ENCODE measurements at regions not wholly inside any gene's neighbourhood (a gene's known extent, or its start where the extent isn't known, plus 50 kb on each side); places are given as distances from the start of the nearest gene placed in this dataset.
"Not testable (repeated sequence)": the region's sequence is repeated elsewhere in the genome, so short reads cannot be mapped to it uniquely, and the experiment has no call there.

DNA sequence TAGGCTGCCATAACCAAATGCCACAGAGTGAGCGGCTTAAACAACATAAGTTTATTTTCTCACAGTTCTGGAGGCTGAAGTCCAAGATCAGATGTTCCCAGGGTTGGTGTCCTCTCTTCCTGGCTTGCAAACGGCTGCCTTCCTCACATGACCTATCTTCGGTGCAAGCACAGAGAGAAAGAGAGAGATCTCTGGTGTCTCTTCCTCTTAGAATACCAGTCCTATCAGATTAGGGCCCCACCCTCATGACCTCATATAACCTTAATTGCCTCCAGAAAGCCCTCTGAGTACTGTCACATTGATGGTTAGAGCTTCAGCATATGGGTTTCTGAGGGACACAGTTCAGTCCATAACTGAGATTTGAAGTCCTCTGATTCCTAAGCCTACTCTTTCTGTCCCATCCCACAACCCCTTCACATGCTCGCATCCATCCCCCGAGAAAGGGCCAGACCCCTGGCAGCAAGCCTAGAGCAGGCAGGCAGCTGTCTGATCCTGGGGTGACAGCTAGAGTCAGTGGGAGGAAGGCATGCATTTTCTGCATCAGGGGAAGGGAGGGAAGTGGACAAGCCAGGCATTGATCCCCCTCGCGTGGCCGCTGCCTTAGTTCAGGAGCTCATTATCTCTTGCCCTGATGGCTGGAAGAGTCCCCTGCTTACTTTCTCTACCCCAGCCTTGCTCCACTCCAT, 114.1 kb downstream of the FAR1 start:
- H3K27ac ChIP-seq, result no peak overlapping the region
- H3K36me3 ChIP-seq (replicated peaks in 1 of 2), result no peaks in the 10 kb centered on the region
- H3K9me3 ChIP-seq (replicated peaks in 1 of 3), result no peaks in the 10 kb centered on the region
- intact Hi-C loops (cut with DNase I), result no loop called here
- no peak for DNase-seq
- H3K4me3 ChIP-seq, result no peak overlapping the region
- H3K4me1 ChIP-seq (replicated peaks in 1 of 2), result no peaks in the 10 kb centered on the region
- no peak for TF ChIP-seq POLR2A (IDR thresholded peaks at IDR 0.05)
- TF ChIP-seq, protein P1, sequence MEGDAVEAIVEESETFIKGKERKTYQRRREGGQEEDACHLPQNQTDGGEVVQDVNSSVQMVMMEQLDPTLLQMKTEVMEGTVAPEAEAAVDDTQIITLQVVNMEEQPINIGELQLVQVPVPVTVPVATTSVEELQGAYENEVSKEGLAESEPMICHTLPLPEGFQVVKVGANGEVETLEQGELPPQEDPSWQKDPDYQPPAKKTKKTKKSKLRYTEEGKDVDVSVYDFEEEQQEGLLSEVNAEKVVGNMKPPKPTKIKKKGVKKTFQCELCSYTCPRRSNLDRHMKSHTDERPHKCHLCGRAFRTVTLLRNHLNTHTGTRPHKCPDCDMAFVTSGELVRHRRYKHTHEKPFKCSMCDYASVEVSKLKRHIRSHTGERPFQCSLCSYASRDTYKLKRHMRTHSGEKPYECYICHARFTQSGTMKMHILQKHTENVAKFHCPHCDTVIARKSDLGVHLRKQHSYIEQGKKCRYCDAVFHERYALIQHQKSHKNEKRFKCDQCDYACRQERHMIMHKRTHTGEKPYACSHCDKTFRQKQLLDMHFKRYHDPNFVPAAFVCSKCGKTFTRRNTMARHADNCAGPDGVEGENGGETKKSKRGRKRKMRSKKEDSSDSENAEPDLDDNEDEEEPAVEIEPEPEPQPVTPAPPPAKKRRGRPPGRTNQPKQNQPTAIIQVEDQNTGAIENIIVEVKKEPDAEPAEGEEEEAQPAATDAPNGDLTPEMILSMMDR (IDR thresholded peaks at IDR 0.05), result no peak
- H3K27me3 ChIP-seq, result peaks cover 7% of the 10 kb centered on the region
- WGBS, 4 donors, result 58 to 73% (median 65%) methylated on average over 8 of the region's 8 CpGs

DNA sequence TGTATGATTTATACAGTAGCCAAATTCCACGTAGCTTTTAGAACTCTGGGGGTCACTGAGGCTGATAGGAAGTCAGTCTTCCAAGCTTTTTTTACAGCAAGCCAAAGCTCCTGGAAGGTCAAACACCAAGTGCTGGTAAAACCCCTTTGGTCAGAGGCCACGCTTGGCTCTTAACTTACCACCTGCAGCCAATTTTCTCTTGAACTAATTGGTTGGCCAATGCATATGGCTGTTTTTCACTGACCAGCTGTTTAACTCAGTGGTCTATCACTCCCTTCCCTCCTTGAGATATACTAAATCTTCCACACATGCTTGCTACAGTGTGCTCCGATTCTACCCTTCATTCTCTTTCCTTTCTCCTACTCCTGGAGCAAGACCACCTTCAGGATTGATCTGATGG, 116.0 kb downstream of the FAR1 start:
- DNase-seq, result no peak
- intact Hi-C loops (cut with DNase I), result no loop called here

DNA sequence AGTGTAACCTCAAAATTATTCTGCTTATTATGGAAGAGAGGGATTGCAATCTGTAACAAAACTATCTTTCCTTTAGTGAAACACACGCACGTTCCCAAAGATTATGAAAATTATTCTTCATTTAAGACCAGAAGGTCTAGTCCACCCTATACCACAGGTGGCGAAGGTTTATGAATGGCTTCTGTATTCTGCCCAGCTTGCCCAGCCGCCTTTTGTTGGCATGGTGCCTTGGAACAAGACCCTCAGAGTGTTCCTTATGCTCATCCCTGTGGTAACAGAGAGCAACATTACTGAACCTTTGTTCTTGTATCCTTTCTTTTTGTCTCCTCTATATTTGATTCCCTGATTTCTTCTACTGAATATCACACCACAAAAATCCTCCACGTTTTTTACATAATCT, 116.4 kb downstream of the FAR1 start:
- WGBS, 4 donors, result 75 to 79% (median 76%) methylated on average over 5 of the region's 5 CpGs
- intact Hi-C loops (cut with DNase I), result no loop called here

More for the DNA sequence above, 116.0 kb downstream of the FAR1 start:
- Histone ChIP-seq H3K36me3 (replicated peaks in 1 of 2) (no peaks in the 10 kb centered on the region), H3K4me1 (replicated peaks in 1 of 2) (no peaks in the 10 kb centered on the region), H3K4me3 (no peak overlapping the region), H3K27ac (no peak overlapping the region), H3K9me3 (replicated peaks in 1 of 3) (no peaks in the 10 kb centered on the region), H3K27me3 (no peaks in the 10 kb centered on the region)
- no peak for TF ChIP-seq POLR2A (IDR thresholded peaks at IDR 0.05)
- TF ChIP-seq, protein P1 (IDR thresholded peaks at IDR 0.05), result no peak
- WGBS, 4 donors, result 72 to 75% (median 74%) methylated on average over 3 of the region's 3 CpGs

DNA sequence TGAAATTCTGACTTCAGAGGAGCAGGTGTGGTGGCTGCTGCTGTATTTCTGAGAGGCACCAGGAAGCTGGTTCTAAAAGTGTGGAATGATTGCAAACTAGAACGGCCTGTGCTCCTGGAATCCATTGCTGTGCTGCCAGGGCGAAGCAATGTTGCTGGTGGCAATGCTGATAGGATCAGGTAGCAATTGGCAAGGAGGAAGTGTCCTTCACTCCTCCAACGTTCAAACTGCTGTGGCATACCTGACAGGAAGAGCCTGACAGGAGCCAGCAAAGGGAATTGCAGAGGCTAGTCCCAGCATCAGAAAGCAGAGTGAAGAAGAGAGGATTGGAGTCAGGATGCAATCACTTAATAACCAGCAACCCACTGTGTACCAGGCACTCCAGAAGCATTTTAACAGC, 118.2 kb downstream of the FAR1 start:
- no peak for TF ChIP-seq POLR2A (IDR thresholded peaks at IDR 0.05)
- TF ChIP-seq, protein P1 (IDR thresholded peaks at IDR 0.05), result no peak
- Histone ChIP-seq H3K36me3 (replicated peaks in 1 of 2) (no peaks in the 10 kb centered on the region), H3K9me3 (replicated peaks in 1 of 3) (no peaks in the 10 kb centered on the region), H3K4me3 (no peak overlapping the region), H3K27ac (no peak overlapping the region), H3K4me1 (replicated peaks in 1 of 2) (no peaks in the 10 kb centered on the region), H3K27me3 (no peaks in the 10 kb centered on the region)
- 43 to 49% (median 46%) methylated on average over 3 of the region's 3 CpGs for WGBS, 4 donors
- intact Hi-C loops (cut with DNase I), result no loop called here
- no peak for DNase-seq

More for the DNA sequence above, 116.4 kb downstream of the FAR1 start:
- H3K27ac ChIP-seq, result no peak overlapping the region
- H3K9me3 ChIP-seq (replicated peaks in 1 of 3), result no peaks in the 10 kb centered on the region
- DNase-seq, result no peak
- no peaks in the 10 kb centered on the region for H3K36me3 ChIP-seq (replicated peaks in 1 of 2)
- H3K27me3 ChIP-seq, result no peaks in the 10 kb centered on the region
- no peak overlapping the region for H3K4me3 ChIP-seq
- TF ChIP-seq POLR2A (IDR thresholded peaks at IDR 0.05), result no peak
- TF ChIP-seq, protein P1 (IDR thresholded peaks at IDR 0.05), result no peak
- H3K4me1 ChIP-seq (replicated peaks in 1 of 2), result no peaks in the 10 kb centered on the region

DNA sequence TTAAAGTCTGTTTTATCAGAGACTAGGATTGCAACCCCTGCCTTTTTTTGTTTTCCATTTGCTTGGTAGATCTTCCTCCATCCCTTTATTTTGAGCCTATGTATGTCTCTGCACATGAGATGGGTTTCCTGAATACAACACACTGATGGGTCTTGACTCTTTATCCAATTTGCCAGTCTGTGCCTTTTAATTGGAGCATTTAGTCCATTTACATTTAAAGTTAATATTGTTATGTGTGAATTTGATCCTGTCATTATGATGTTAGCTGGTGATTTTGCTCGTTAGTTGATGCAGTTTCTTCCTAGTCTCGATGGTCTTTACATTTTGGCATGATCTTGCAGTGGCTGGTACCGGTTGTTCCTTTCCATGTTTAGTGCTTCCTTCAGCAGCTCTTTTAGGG, 129.1 kb downstream of the FAR1 start:
- H3K9me3 ChIP-seq (replicated peaks in 1 of 3); H3K27me3 ChIP-seq; H3K4me1 ChIP-seq (replicated peaks in 1 of 2); H3K36me3 ChIP-seq (replicated peaks in 1 of 2); intact Hi-C loops (cut with DNase I); H3K27ac ChIP-seq; H3K4me3 ChIP-seq; DNase-seq: not testable (repeated sequence)
- WGBS, 4 donors, result 78 to 92% (median 81%) methylated on average over 3 of the region's 3 CpGs
